Astrocyte of the spinal cord (primary cell): ENCODE measurements at regions not wholly inside any gene's neighbourhood (a gene's known extent, or its start where the extent isn't known, plus 50 kb on each side); places are given as distances from the start of the nearest gene placed in this dataset.

ENCODE experiments used
- DNase-seq: peaks from one replicate; pipeline ENCODE4 v3.0.0; 2011; ENCODE audit warnings: low read depth, low spot score
- H3K4me3 ChIP-seq: 2 replicates; pipeline ENCODE4 v1.5.1; 2011; ENCODE audit warnings: low read depth, mild to moderate bottlenecking, low read length, moderate library complexity
- CTCF ChIP-seq: IDR thresholded peaks from 2 replicates; pipeline ENCODE4 v1.5.1; 2012; ENCODE audit warnings: low read depth, mild to moderate bottlenecking, low read length, inconsistent platforms
- in situ Hi-C: cut with HindIII; loops from 2 replicates; pipeline ENCODE4 v1.10.0; 2017; ENCODE audit warnings: low sequenced_read_pairs

GRCh38 chr1:112790920-112791722, 76.0 kb upstream of the PPM1J start:
- DNase-seq = no peak
- in situ Hi-C loops = no loop called here
- no peak overlapping the region for H3K4me3 ChIP-seq
- no peak for TF ChIP-seq CTCF

GRCh38 chr1:112788561-112788960, 73.4 kb upstream of the PPM1J start:
- no peak overlapping the region for H3K4me3 ChIP-seq
- in situ Hi-C loops = no loop called here
- no peak for TF ChIP-seq CTCF
- no peak for DNase-seq

DNA sequence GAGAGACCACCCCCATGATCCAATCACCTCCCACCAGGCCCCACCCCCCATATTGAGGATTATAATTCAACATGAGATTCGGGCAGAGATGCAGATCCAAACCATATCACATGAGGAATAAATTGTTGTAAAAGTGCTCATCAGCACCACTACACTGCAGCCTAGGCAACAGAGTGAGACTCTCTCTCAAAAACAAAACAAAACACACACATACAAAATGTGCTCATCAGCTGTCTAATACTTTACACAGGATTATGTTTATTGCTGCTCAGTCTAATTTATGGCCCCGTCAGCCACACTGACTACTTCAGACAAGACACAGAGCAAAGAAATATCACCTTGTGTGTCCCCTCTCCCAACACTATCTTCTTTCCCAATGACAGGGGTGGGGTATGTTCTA, 72.9 kb upstream of the PPM1J start:
- in situ Hi-C loops = no loop called here
- H3K4me3 ChIP-seq = no peak overlapping the region
- TF ChIP-seq CTCF = no peak
- no peak for DNase-seq

DNA sequence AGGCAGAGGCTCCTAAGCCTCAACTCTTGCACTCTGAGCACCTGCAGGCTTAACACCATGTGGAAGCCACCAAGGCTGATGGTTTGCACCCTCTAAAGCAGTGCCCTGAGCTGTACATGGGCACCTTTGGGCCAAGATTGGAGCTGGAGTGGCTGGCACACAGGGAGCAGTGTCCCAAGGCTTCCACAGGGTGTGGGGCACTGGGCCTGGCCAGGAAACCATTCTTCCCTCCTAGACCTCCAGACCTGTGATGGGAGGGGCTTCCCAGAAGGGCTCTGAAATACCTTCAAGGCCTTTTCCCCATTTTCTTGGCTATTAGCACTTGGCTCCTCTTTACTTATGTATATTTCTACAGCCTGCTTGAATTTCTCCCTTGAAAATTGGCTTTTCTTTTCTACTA, 67.9 kb upstream of the PPM1J start:
- in situ Hi-C loops = no loop called here
- TF ChIP-seq CTCF = no peak
- no peak overlapping the region for H3K4me3 ChIP-seq
- DNase-seq = no peak

- H3K4me3 ChIP-seq = no peak overlapping the region
- in situ Hi-C loops = no loop called here
- no peak for TF ChIP-seq CTCF
- no peak for DNase-seq
Observed at GRCh38 chr1:112779665-112780526, 64.8 kb upstream of the PPM1J start.

DNA sequence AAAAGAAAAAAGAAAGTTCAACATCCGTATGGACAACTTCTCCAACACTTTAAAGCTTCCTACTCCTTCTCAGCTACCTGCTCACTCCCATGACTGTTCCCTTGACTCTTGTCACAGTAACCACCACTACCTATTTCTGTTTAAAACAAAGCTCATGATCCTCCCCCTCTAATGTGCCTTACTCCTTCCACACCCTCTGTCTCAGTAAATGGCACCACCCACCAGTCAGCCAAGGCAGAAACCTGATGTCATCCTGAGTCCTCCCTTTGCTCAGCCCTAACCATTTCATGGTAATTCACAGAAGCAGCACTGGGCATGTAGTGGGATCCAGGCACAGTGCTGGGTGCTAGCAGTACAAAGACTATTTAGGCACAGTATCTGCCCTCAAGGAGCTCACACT, 63.0 kb upstream of the PPM1J start:
- in situ Hi-C loops = no loop called here
- no peak overlapping the region for H3K4me3 ChIP-seq
- no peak for TF ChIP-seq CTCF
- no peak for DNase-seq
